ENCODE measurements at regions not wholly inside any gene's neighbourhood (a gene's known extent, or its start where the extent isn't known, plus 50 kb on each side); places are given as distances from the start of the nearest gene placed in this dataset.

DNA sequence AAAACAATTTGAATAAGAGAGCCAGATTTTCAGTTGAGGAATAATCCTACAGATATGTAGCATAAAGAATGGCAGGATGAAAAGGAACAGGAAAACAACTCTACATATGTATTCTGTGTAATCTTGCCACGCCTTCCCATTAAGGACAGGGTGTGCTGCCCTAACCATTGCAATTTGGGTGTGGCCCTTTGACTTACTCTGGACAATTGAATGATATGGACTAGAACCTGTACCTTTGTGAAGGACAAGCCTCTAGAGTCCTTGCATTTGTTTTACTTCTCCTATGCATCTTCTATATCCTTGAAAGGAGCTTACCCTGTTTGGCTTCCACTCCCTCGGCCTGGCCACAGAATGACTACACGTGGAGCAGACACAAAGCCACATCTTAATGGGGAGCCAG lies 1261.6 kb upstream of the GBE1 start:
- TF ChIP-seq ESRRG (CRISPR knock-in tag; IDR thresholded peaks at IDR 0.05) (no peak), RARB (CRISPR knock-in tag; IDR thresholded peaks at IDR 0.05) (no peak), ARNTL (CRISPR knock-in tag; IDR thresholded peaks at IDR 0.05; ENCODE audit: borderline replicate concordance, low read depth) (no peak), SNAI2 (CRISPR knock-in tag; IDR thresholded peaks at IDR 0.05) (no peak), TCF4 (CRISPR knock-in tag; IDR thresholded peaks at IDR 0.05; ENCODE audit: borderline replicate concordance) (no peak), PPARA (CRISPR knock-in tag; IDR thresholded peaks at IDR 0.05; ENCODE audit: borderline replicate concordance) (no peak), ZFP3 (CRISPR knock-in tag; IDR thresholded peaks at IDR 0.05) (no peak), ZC3H10 (CRISPR knock-in tag; IDR thresholded peaks at IDR 0.05) (no peak), CSDC2 (CRISPR knock-in tag; IDR thresholded peaks at IDR 0.05) (no peak), TOX (CRISPR knock-in tag; IDR thresholded peaks at IDR 0.05; ENCODE audit: borderline replicate concordance) (no peak), ZNF70 (CRISPR knock-in tag; IDR thresholded peaks at IDR 0.05) (no peak), CSRNP3 (CRISPR knock-in tag; IDR thresholded peaks at IDR 0.05) (no peak), GLIS3 (CRISPR knock-in tag; IDR thresholded peaks at IDR 0.05) (no peak), ZFP30 (CRISPR knock-in tag; IDR thresholded peaks at IDR 0.05) (no peak), CREB5 (CRISPR knock-in tag; IDR thresholded peaks at IDR 0.05; ENCODE audit: low read depth) (no peak)
- TF ChIP-seq, protein P1, sequence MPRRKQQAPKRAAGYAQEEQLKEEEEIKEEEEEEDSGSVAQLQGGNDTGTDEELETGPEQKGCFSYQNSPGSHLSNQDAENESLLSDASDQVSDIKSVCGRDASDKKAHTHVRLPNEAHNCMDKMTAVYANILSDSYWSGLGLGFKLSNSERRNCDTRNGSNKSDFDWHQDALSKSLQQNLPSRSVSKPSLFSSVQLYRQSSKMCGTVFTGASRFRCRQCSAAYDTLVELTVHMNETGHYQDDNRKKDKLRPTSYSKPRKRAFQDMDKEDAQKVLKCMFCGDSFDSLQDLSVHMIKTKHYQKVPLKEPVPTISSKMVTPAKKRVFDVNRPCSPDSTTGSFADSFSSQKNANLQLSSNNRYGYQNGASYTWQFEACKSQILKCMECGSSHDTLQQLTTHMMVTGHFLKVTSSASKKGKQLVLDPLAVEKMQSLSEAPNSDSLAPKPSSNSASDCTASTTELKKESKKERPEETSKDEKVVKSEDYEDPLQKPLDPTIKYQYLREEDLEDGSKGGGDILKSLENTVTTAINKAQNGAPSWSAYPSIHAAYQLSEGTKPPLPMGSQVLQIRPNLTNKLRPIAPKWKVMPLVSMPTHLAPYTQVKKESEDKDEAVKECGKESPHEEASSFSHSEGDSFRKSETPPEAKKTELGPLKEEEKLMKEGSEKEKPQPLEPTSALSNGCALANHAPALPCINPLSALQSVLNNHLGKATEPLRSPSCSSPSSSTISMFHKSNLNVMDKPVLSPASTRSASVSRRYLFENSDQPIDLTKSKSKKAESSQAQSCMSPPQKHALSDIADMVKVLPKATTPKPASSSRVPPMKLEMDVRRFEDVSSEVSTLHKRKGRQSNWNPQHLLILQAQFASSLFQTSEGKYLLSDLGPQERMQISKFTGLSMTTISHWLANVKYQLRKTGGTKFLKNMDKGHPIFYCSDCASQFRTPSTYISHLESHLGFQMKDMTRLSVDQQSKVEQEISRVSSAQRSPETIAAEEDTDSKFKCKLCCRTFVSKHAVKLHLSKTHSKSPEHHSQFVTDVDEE (CRISPR knock-in tag; IDR thresholded peaks at IDR 0.05): no peak
- ATAC-seq: no peak

- TF ChIP-seq, protein P1 (CRISPR knock-in tag; IDR thresholded peaks at IDR 0.05): no peak
- TF ChIP-seq ZFP30 (CRISPR knock-in tag; IDR thresholded peaks at IDR 0.05) (no peak), GLIS3 (CRISPR knock-in tag; IDR thresholded peaks at IDR 0.05) (no peak), CSRNP3 (CRISPR knock-in tag; IDR thresholded peaks at IDR 0.05) (no peak), TOX (CRISPR knock-in tag; IDR thresholded peaks at IDR 0.05; ENCODE audit: borderline replicate concordance) (no peak), RARB (CRISPR knock-in tag; IDR thresholded peaks at IDR 0.05) (no peak), OSR1 (CRISPR knock-in tag; IDR thresholded peaks at IDR 0.05) (no peak), ZFP3 (CRISPR knock-in tag; IDR thresholded peaks at IDR 0.05) (no peak), SNAI2 (CRISPR knock-in tag; IDR thresholded peaks at IDR 0.05) (no peak), ISL1 (CRISPR knock-in tag; IDR thresholded peaks at IDR 0.05) (no peak), ZNF8 (CRISPR knock-in tag; IDR thresholded peaks at IDR 0.05) (no peak), BACH2 (CRISPR knock-in tag; IDR thresholded peaks at IDR 0.05; ENCODE audit: borderline replicate concordance) (no peak), ZNF565 (CRISPR knock-in tag; conservative IDR thresholded peaks at IDR 0.05; ENCODE audit: low read depth) (no peak), ESRRG (CRISPR knock-in tag; IDR thresholded peaks at IDR 0.05) (no peak), CREB5 (CRISPR knock-in tag; IDR thresholded peaks at IDR 0.05; ENCODE audit: low read depth) (no peak), TCF4 (CRISPR knock-in tag; IDR thresholded peaks at IDR 0.05; ENCODE audit: borderline replicate concordance) (no peak), PATZ1 (CRISPR knock-in tag; IDR thresholded peaks at IDR 0.05; ENCODE audit: borderline replicate concordance) (no peak), PPARA (CRISPR knock-in tag; IDR thresholded peaks at IDR 0.05; ENCODE audit: borderline replicate concordance) (no peak), POU6F1 (CRISPR knock-in tag; IDR thresholded peaks at IDR 0.05; ENCODE audit: borderline replicate concordance, low read depth) (no peak), CSDC2 (CRISPR knock-in tag; IDR thresholded peaks at IDR 0.05) (no peak)
- no peak for ATAC-seq
Measured at GRCh38 chr3:83011481-83011880, 1250.0 kb upstream of the GBE1 start.
